Transverse colon (tissue), 3 donors: ENCODE measurements at regions not wholly inside any gene's neighbourhood (a gene's known extent, or its start where the extent isn't known, plus 50 kb on each side); places are given as distances from the start of the nearest gene placed in this dataset.

Source experiments
- CTCF ChIP-seq, 5 experiments: fragments of 200-600 bp in 3 of 5; fragments of 450-650 bp in 2 of 5; sonication (generic) in 3 of 5; IDR thresholded peaks; 1 replicate in 2 of 5; 2 replicates in 3 of 5; pipeline ENCODE4 v1.5.1; 2016 to 2017; ENCODE audit warnings: antibody characterized with exemption in 5 of 5, inconsistent platforms in 3 of 5, mild to moderate bottlenecking in 2 of 5, moderate library complexity in 1 of 5
- EP300 ChIP-seq: sonication (generic); formaldehyde crosslinking; IDR thresholded peaks from one replicate; pipeline ENCODE4 v1.6.1; 2017; ENCODE audit warnings: antibody characterized with exemption, low read depth
- POLR2A ChIP-seq: fragments of 450-650 bp; IDR thresholded peaks from one replicate; pipeline ENCODE4 v1.6.1; 2016; ENCODE audit warnings: antibody characterized with exemption, mild to moderate bottlenecking, moderate library complexity

GRCh38 chr1:191034132-191034531, 556.5 kb upstream of the BRINP3 start:
- TF ChIP-seq CTCF (IDR thresholded peaks at IDR 0.05), result no peak
- TF ChIP-seq POLR2A, result no peak
- TF ChIP-seq EP300, result no peak
